VCaP (cell line): ENCODE measurements at regions not wholly inside any gene's neighbourhood (a gene's known extent, or its start where the extent isn't known, plus 50 kb on each side); places are given as distances from the start of the nearest gene placed in this dataset.

Experiments
- H3K27ac ChIP-seq: fragments of 450-650 bp; 2 replicates; pipeline ENCODE4 v1.5.1; 2017
- TF ChIP-seq, protein P1 (sequence below): fragments of 450-650 bp; conservative IDR thresholded peaks from 2 replicates; pipeline ENCODE4 v1.5.1; 2017; ENCODE audit warnings: mild to moderate bottlenecking, moderate library complexity

DNA sequence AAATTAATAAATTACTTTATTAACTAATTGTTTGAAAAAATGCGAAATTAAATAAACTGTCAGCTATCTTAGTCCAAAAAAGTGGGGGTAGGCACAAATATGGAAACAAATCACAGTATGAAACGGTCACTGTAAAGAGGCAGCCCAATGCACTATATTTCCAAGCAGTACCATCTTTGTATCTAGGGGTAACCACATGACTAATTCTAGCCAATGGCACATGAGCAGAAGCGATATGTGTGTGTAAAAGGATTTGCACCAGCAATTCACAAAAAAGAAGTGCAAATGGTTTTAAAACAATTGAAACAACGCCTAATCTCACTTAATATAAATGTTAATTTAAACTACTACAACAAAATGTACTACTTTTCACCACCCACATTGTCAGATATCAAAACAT is 129.5 kb upstream of the PRNP start:
- no peak overlapping the region for H3K27ac ChIP-seq
- TF ChIP-seq, protein P1, sequence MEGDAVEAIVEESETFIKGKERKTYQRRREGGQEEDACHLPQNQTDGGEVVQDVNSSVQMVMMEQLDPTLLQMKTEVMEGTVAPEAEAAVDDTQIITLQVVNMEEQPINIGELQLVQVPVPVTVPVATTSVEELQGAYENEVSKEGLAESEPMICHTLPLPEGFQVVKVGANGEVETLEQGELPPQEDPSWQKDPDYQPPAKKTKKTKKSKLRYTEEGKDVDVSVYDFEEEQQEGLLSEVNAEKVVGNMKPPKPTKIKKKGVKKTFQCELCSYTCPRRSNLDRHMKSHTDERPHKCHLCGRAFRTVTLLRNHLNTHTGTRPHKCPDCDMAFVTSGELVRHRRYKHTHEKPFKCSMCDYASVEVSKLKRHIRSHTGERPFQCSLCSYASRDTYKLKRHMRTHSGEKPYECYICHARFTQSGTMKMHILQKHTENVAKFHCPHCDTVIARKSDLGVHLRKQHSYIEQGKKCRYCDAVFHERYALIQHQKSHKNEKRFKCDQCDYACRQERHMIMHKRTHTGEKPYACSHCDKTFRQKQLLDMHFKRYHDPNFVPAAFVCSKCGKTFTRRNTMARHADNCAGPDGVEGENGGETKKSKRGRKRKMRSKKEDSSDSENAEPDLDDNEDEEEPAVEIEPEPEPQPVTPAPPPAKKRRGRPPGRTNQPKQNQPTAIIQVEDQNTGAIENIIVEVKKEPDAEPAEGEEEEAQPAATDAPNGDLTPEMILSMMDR, result no peak

DNA sequence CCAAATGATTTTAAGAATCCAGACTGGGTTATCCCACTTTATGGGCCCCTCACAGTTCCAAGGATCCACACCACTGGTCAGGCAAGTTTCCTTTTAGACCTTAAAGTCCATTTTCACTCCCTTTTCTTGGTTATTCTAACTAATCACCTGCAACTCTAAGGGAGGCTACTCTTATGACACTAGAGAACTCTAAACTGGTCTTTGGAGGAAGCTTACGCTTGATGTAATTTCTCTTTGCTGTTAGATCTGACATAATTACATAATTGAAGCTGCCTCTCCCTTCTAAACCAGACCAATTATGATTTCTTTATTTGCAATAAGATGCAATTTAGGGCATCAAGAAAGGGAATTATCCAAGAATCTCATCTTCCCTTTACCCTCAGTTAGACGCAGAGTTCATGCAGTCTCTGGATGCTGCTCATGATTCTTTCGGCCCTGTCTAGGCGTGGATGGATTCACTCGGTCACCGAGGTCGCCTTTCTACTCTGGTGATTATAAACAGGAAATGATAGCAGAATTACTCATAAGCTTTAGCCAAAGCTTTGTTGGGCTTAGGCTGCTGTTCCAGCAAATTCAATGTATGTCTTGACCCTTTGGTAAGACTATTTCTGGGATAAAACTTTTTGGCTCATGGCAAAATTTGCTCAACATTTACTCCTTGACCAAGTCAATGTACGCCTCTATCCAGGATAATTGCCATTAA is 130.9 kb upstream of the PRNP start:
- no peak overlapping the region for H3K27ac ChIP-seq
- TF ChIP-seq, protein P1, result no peak

DNA sequence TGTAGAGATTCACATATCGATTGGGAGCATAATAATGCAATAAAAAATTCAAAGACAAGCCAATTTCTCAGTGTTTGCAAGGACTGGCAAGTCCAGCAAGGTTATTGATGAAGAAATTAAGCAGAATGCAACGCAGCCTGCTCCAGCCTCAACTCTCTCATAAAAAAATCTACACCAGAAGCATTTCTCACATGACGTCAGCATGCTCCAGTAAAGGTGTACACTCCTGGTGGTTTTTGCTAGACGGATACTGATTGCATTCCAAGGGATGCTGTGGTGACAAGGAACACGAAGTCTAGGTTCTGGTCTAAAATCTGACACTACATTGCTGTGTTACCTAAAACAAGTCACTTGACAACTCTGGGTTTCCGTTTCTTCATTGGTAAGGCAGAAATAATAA is 131.9 kb upstream of the PRNP start:
- TF ChIP-seq, protein P1, result no peak

DNA sequence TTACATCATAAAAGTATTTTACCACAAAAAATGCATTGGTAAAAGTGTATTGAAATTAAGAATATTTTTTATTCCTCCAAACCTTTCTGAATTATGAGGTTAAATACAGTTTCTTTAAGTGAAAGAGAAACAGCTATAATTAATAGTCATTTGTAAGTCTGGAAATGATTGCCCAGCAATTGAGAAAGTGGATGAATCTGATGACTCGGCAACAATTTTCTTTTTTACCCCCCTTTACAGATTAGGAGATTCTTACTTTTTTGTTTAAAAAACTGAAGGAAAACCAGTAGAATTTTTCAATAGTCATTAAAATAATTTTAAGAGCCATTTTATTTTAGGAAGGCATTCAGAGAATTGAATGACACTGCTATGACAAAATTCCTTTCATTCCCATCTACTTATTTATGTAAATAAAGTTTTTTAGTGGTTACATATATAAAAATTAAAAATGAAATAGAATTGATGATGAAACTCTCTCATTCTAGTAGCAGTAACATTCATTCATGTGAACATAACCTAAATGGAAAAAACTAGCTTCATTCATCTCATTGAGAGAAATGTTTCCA is 134.1 kb upstream of the PRNP start:
- TF ChIP-seq, protein P1, result no peak
- no peak overlapping the region for H3K27ac ChIP-seq

More for the DNA sequence above, 131.9 kb upstream of the PRNP start:
- H3K27ac ChIP-seq, result no peak overlapping the region

DNA sequence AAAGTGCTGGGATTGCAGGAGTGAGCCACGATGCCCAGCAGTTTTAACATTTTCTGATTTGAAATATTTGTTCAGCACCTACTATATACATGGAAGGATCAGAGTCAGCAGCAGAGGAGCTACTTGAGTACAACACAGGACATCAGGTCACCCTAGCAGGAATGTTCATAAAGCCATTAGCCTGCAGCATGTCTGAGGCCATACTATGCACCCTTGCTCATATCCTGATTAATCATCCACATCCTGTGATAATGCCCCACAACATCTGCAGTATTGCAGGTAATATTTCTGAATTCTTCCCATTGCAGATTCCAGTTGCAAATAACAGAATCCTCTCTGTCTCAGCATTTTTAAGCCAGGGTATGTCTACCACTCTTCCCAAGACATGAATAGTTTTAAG is 135.5 kb upstream of the PRNP start:
- no peak overlapping the region for H3K27ac ChIP-seq
- TF ChIP-seq, protein P1, result no peak

DNA sequence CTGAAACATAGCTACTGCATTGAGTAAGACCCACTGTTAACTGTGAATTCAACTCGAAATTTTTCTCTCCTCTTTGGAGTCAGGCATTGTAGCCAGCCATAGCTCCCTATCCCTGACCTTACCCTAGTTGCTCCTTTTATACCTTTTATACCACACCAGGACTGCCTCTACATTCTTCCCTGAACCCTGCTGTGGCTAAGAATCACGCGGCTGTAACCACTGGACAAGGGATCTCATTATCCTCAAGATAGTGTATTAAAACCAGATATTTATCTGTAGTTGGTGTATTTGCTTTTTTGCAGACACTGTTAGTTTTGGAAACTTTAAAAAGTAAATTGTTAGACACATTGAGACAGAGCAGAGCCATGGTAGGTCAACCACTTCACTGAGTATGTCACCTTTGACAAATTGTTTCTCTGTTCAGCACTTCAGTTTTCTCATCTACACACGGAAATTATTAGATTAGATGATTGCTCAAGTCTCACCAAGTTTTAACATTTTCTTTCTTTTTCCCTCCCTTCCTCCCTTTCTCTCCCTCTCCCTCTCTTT is 136.5 kb upstream of the PRNP start:
- TF ChIP-seq, protein P1, result no peak
- no peak overlapping the region for H3K27ac ChIP-seq

DNA sequence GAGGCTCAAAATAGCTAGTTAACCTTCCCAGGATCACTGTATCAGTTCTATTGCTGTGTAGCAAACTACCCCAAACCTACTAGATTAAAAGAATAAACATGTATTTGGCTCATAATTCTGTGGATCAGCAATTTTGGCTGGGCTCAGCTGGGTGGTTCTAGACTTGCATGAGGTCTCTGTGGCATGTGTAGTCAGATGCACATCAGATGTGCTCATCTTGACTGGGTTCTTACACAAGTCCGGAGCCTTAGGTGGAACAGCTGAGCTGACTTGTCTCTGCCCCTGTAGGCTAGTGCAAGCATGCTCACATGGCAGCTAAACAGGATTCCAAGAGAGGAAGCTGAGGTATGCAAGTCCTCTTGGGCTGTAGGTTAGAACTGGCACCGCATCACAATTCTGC is 137.7 kb upstream of the PRNP start:
- no peak overlapping the region for H3K27ac ChIP-seq
- TF ChIP-seq, protein P1, result no peak
